Nephron (organoid): ENCODE measurements at regions not wholly inside any gene's neighbourhood (a gene's known extent, or its start where the extent isn't known, plus 50 kb on each side); places are given as distances from the start of the nearest gene placed in this dataset.

Experiments
- H3K27ac Mint-ChIP-seq, 3 experiments: 2 replicates each; pipeline ENCODE4 v1.8.0; 2020; ENCODE audit warnings: mixed read lengths in 3 of 3, mild to moderate bottlenecking in 2 of 3, moderate library complexity in 1 of 3
- H3K27me3 Mint-ChIP-seq: 2 replicates; pipeline ENCODE4 v1.8.0; 2021; ENCODE audit warnings: low read depth, mild to moderate bottlenecking, moderate library complexity, mixed read lengths
- H3K36me3 Mint-ChIP-seq: 2 replicates; pipeline ENCODE4 v1.8.0; 2020; ENCODE audit warnings: low read depth, mixed read lengths
- H3K4me1 Mint-ChIP-seq: 2 replicates; pipeline ENCODE4 v1.8.0; 2020; ENCODE audit warnings: mixed read lengths
- H3K4me3 Mint-ChIP-seq, 3 experiments: 2 replicates each; pipeline ENCODE4 v1.8.0; 2020; ENCODE audit warnings: mild to moderate bottlenecking in 3 of 3, mixed read lengths in 3 of 3, moderate library complexity in 2 of 3
- H3K9me3 Mint-ChIP-seq: 2 replicates; pipeline ENCODE4 v1.8.0; 2020; ENCODE audit warnings: mixed read lengths
- TF ChIP-seq, protein P1 (sequence below), 3 experiments: fragments of 200-600 bp; sonication (generic); IDR thresholded peaks; one replicate each; pipeline ENCODE4 v1.5.0; 2021; ENCODE audit warnings: antibody characterized with exemption in 3 of 3; ENCODE audit not compliant: unreplicated experiment in 3 of 3

DNA sequence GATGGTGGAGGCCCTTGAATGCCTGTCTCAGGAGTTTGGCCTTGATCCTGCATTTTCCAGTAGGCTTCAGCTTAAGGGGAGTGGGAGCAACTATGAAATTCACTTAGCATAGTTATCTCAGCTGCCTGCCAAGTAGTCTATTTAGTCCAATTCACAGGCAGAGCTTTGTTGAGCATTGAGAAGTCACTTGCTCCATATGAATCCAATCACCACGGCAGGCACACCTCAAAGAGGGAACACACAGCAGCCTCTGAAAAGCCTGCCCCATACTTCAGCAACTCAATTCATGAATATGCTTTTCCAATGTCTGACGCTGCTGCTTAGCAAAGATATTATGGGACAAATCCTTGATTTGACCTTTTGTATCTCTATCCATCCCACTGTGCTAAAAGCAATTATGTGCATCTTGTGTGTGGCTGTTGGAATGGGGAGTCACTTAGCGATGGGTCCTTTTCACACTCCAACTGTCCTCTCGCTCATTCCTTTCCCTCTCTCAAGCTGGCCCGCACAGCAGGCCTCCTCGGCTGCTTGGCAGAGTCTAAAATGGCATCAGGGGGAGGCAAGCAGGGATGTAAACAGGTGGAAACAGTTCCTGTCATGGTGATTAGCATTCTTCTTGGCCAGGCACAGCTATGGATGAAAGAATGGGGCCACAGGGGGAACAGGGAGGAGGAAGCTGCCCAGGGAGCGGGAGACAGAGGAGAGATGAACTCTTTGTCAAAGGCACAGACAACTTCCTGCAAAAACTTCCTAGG lies 56.0 kb upstream of the LRPPRC start:
- Mint-ChIP-seq H3K4me1 (peaks cover 7% of the 10 kb centered on the region), H3K36me3 (no peaks in the 10 kb centered on the region), H3K27me3 (no peaks in the 10 kb centered on the region), H3K27ac (no peak overlapping the region), H3K9me3 (no peaks in the 10 kb centered on the region), H3K4me3 (no peak overlapping the region)
- TF ChIP-seq, protein P1, sequence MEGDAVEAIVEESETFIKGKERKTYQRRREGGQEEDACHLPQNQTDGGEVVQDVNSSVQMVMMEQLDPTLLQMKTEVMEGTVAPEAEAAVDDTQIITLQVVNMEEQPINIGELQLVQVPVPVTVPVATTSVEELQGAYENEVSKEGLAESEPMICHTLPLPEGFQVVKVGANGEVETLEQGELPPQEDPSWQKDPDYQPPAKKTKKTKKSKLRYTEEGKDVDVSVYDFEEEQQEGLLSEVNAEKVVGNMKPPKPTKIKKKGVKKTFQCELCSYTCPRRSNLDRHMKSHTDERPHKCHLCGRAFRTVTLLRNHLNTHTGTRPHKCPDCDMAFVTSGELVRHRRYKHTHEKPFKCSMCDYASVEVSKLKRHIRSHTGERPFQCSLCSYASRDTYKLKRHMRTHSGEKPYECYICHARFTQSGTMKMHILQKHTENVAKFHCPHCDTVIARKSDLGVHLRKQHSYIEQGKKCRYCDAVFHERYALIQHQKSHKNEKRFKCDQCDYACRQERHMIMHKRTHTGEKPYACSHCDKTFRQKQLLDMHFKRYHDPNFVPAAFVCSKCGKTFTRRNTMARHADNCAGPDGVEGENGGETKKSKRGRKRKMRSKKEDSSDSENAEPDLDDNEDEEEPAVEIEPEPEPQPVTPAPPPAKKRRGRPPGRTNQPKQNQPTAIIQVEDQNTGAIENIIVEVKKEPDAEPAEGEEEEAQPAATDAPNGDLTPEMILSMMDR (IDR thresholded peaks at IDR 0.05; ENCODE audit: unreplicated experiment in 3 of 3) = no peak

DNA sequence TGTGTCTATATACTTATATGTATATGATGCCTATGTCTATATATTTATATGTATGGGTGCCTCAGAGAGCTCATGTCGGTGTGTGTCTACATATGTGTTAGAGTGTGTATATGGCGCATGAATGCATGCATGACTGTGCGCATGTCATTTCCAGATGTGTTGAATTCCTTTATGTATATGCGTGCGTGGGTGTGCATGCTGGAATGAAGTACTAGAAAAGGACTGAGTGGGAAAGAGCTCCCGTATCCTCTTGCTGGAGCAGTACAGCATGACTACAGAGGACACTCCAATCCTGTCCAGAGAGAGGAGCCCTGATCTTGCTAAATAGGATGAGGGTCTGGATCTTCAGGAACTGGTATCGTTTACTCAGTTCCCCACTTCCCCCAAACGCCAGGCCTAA lies 56.8 kb upstream of the LRPPRC start:
- Mint-ChIP-seq H3K27me3 (no peaks in the 10 kb centered on the region), H3K4me1 (peaks cover 7% of the 10 kb centered on the region), H3K4me3 (no peak overlapping the region), H3K9me3 (no peaks in the 10 kb centered on the region), H3K36me3 (no peaks in the 10 kb centered on the region), H3K27ac (no peak overlapping the region)
- TF ChIP-seq, protein P1 (IDR thresholded peaks at IDR 0.05; ENCODE audit: unreplicated experiment in 3 of 3) = no peak

DNA sequence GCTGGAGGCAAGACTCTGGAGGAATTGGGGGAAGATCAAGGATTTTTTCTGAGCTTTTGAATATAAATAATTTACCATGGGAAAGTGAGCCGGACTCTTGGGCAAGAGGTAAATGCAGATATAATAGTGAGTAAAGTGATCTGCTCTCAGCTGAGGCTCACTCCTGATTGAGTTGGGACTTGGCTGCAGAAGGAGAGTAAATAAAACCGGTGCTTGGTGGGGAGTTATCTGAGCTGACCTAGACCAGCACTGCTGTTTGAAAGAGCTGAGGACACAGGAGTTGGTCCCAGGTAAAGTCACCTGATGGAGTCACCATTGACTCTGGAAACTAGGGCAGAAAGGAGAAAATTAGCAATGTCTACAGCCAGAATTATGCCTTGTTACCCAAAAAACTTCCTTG lies 57.3 kb upstream of the LRPPRC start:
- Mint-ChIP-seq H3K9me3 (no peaks in the 10 kb centered on the region), H3K36me3 (no peaks in the 10 kb centered on the region), H3K27me3 (no peaks in the 10 kb centered on the region), H3K27ac (no peak overlapping the region), H3K4me1 (peaks cover 7% of the 10 kb centered on the region), H3K4me3 (no peak overlapping the region)
- TF ChIP-seq, protein P1 (IDR thresholded peaks at IDR 0.05; ENCODE audit: unreplicated experiment in 3 of 3) = no peak

DNA sequence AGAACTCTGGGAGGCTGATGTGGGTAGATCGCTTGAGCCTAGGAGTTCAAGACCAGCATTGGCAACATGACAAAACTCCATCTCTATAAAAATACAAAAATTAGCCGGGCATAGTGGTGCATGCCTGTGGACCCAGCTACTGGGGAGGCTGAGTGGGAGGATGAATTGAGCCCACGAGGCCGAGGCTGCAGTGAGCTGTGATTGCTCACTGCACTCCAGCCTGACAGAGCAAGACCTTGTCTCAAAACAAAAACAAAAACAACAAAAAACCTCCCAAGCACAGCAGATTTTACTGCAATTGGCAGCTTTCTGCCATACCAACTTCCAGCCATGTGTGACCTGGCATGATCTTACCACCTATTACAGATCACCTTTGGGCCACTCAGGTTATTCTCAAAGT lies 57.7 kb upstream of the LRPPRC start:
- Mint-ChIP-seq H3K4me1 (peaks cover 7% of the 10 kb centered on the region), H3K27ac (no peak overlapping the region), H3K36me3 (no peaks in the 10 kb centered on the region), H3K4me3 (no peak overlapping the region), H3K27me3 (no peaks in the 10 kb centered on the region), H3K9me3 (no peaks in the 10 kb centered on the region)
- TF ChIP-seq, protein P1 (IDR thresholded peaks at IDR 0.05; ENCODE audit: unreplicated experiment in 3 of 3) = no peak

DNA sequence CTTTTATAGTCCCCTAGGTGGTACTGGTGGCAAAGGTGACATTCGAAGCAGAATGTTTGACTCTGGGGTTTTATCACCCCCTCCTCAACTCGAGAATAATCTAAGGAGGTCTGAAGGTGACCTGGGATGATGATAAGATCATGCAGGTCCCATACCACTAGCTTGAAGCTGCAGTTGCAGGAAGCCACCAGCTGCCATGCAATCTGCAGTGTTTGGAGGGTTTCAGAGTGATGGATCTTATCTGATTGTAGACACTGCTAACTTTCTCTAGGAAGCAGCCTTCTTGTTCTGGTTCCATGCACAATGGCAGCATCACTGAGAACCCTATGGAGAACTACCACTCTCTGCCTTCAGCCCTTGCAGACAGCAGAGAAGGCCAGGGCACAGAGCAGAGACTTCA lies 59.4 kb upstream of the LRPPRC start:
- TF ChIP-seq, protein P1 (IDR thresholded peaks at IDR 0.05; ENCODE audit: unreplicated experiment in 3 of 3) = no peak
- no peaks in the 10 kb centered on the region for H3K36me3 Mint-ChIP-seq
- H3K9me3 Mint-ChIP-seq = no peaks in the 10 kb centered on the region
- peaks cover 3% of the 10 kb centered on the region for H3K27me3 Mint-ChIP-seq
- no peak overlapping the region for H3K27ac Mint-ChIP-seq
- H3K4me1 Mint-ChIP-seq = peaks cover 7% of the 10 kb centered on the region
- no peak overlapping the region for H3K4me3 Mint-ChIP-seq

DNA sequence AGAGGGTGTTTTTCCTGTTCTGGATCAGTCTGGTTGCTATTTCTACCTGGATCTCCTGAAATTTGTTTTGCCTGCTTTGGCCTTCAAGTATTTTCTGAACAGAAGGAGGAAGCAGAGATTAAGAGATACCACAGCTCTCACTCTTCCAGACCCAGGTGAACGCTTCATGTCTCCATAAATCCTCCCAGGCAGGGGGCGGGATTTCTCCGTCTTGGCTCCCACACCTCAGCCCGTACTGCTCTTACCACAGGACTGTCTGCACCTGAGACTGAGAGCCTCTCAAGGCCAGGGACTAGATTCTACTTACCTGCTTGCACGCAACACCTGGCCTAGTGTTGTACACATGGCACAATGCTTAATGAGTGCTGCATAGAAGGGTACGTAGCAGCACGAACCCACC lies 59.9 kb upstream of the LRPPRC start:
- TF ChIP-seq, protein P1 (IDR thresholded peaks at IDR 0.05; ENCODE audit: unreplicated experiment in 3 of 3) = no peak
- Mint-ChIP-seq H3K27ac (no peak overlapping the region), H3K4me3 (no peak overlapping the region), H3K27me3 (peaks cover 3% of the 10 kb centered on the region), H3K4me1 (peaks cover 7% of the 10 kb centered on the region), H3K36me3 (no peaks in the 10 kb centered on the region), H3K9me3 (peaks cover 1% of the 10 kb centered on the region)
